ENCODE measurements at regions not wholly inside any gene's neighbourhood (a gene's known extent, or its start where the extent isn't known, plus 50 kb on each side); places are given as distances from the start of the nearest gene placed in this dataset.

DNA sequence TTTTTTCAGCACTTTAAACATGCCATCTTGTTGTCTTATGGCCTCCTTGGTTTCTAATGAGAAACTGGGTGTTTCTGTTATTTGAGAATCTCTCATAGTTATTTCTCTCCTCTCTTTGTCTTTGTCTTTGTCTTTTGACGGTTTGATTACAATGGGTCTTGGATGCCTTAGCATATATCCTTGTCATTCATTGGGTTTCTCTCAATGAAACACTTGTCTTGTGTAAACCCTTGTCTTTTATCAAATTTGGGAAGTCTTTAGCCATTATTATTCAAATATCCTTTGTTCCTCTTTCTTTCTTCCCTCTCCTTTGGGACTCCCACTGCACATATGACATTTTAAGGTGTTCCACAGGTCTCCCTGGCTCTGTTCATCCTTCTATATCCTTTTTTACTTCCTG, 373.5 kb upstream of the TBX3 start:
- TF ChIP-seq, protein P1, sequence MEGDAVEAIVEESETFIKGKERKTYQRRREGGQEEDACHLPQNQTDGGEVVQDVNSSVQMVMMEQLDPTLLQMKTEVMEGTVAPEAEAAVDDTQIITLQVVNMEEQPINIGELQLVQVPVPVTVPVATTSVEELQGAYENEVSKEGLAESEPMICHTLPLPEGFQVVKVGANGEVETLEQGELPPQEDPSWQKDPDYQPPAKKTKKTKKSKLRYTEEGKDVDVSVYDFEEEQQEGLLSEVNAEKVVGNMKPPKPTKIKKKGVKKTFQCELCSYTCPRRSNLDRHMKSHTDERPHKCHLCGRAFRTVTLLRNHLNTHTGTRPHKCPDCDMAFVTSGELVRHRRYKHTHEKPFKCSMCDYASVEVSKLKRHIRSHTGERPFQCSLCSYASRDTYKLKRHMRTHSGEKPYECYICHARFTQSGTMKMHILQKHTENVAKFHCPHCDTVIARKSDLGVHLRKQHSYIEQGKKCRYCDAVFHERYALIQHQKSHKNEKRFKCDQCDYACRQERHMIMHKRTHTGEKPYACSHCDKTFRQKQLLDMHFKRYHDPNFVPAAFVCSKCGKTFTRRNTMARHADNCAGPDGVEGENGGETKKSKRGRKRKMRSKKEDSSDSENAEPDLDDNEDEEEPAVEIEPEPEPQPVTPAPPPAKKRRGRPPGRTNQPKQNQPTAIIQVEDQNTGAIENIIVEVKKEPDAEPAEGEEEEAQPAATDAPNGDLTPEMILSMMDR (IDR thresholded peaks at IDR 0.05) = no peak
- no peak for TF ChIP-seq POLR2A (IDR thresholded peaks at IDR 0.05)
